ENCODE measurements at regions not wholly inside any gene's neighbourhood (a gene's known extent, or its start where the extent isn't known, plus 50 kb on each side); places are given as distances from the start of the nearest gene placed in this dataset.

DNA sequence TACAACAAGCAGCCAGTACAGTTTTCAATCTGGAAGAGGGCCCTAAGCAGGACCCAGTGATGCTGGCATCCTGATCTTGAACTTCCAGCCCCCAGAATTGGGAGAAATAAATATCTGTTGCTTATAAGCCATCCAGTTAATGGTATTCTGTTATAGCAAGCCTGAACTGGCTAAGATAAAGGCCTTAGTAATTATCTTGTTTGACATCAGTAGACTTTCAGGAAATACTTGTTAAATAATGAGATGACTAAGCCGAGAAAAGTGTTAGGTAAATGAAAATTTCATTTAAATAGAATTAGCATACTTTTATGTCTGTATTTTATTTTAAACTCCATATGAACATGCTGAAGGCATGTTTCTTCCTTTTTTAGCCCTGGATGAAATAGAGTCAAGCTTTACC is 188.2 kb downstream of the OLFM4 start:
- TF ChIP-seq, protein P1, sequence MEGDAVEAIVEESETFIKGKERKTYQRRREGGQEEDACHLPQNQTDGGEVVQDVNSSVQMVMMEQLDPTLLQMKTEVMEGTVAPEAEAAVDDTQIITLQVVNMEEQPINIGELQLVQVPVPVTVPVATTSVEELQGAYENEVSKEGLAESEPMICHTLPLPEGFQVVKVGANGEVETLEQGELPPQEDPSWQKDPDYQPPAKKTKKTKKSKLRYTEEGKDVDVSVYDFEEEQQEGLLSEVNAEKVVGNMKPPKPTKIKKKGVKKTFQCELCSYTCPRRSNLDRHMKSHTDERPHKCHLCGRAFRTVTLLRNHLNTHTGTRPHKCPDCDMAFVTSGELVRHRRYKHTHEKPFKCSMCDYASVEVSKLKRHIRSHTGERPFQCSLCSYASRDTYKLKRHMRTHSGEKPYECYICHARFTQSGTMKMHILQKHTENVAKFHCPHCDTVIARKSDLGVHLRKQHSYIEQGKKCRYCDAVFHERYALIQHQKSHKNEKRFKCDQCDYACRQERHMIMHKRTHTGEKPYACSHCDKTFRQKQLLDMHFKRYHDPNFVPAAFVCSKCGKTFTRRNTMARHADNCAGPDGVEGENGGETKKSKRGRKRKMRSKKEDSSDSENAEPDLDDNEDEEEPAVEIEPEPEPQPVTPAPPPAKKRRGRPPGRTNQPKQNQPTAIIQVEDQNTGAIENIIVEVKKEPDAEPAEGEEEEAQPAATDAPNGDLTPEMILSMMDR (IDR thresholded peaks at IDR 0.05), result no peak
- TF ChIP-seq EZH2 (IDR thresholded peaks at IDR 0.05) (no peak), EZH2phosphoT487 (IDR thresholded peaks at IDR 0.05) (no peak)
